GM21737 (cell line): ENCODE measurements at regions not wholly inside any gene's neighbourhood (a gene's known extent, or its start where the extent isn't known, plus 50 kb on each side); places are given as distances from the start of the nearest gene placed in this dataset.
"Not testable (repeated sequence)": the region's sequence is repeated elsewhere in the genome, so short reads cannot be mapped to it uniquely, and the experiment has no call there.

Experiments
- ATAC-seq: cut with Tn5 transposase; IDR thresholded peaks from one replicate; pipeline ENCODE4 v1.9.1; 2021; ENCODE audit warnings: mild to moderate bottlenecking, moderate library complexity; ENCODE audit not compliant: unreplicated experiment

DNA sequence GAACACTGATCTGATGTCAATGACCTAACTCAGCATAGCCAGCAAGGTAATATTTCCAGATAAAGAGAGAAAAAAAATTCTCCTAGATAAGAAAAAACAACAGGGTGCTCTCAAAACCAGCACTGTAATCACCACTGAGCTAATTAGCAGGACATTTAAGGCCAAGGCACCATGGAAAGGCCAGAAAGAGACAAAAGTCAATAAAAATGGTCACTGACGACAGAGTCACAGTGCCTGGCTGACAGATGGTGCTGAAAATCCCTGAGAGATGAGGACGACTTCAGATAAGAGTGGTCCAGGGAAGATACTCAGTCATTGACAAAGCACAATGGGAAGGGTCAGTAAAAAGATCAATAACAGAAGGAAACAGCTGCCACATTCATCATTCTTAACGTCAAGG lies 186.7 kb downstream of the SPATA31A6 start:
- ATAC-seq, result not testable (repeated sequence)

DNA sequence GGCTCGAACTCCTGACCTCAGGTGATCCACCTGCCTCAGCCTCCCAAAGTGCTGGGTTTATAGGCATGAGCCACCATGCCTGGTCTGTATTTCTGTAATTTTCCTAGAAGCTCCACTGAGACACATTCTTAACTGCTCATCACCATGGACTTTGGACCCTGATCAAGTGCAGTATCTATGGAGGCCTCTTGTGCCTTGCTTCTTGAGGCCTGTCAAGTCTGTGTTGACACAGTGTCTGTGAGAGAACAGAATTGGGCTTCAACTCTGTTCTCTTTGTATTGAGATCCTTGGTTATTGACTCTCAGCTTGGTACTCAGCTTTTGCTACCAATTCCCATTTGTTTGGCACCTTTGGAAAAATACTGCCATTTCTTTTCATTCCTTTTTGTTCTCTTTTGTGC lies 188.0 kb downstream of the SPATA31A6 start:
- ATAC-seq, result not testable (repeated sequence)

DNA sequence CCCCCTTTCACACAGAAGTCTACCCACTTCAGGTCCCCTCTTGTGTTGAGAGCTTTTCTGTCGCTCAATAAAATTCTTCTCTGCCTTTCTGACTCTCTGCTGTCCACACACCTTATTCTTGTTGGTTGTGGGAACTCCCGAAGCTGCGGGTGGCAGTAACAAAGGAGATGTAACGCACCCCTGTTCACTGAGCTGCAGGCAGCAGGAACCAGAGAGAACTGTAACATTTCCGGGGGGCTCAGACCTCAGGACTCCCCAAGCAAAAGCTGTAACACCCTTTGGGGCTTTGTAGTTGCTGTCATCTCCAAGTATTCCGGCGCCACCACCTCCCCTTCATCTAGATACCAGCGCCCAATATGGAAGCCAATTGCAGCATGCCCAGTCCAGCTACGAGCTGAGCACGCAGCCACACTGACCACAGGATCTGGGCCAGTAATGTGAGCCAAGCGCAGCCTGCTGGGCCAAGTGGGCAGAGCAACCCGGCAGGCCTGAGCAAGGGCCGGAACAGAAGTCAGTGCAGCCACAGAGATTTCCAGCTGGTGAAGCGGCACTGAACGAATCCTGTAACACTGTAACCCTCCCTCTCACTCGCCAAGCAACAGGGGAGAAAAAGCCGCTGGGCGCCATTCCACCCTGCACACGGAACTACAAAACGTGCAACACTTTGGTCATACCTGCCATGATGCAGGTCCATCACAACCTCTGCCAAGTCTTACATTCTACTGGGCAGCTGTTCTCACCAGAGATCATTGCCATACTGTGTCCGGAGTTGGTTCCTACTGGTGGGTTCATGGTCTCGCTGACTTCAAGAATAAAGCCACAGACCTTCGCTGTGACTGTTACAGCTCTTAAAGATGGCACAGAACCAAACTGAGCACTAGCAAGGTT lies 194.3 kb downstream of the SPATA31A6 start:
- not testable (repeated sequence) for ATAC-seq

DNA sequence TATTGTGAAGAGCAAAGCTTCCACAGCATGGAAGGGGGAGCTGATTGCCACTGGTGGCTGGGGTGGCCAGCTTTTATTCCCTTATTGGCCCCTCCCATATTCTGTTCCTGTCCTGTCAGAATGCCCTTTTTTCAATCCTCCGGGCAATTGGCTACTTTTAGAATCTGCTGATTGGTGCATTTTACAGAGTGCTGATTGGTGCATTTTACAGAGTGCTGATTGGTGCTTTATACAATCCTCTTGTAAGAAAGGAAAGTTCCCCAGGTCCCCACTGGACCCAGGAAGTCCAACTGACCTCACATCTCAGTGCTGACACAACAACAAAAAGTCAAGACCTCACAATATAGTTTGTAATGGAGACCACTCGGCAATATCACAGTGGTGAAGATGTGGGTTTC lies 195.0 kb downstream of the SPATA31A6 start:
- ATAC-seq, result no peak

DNA sequence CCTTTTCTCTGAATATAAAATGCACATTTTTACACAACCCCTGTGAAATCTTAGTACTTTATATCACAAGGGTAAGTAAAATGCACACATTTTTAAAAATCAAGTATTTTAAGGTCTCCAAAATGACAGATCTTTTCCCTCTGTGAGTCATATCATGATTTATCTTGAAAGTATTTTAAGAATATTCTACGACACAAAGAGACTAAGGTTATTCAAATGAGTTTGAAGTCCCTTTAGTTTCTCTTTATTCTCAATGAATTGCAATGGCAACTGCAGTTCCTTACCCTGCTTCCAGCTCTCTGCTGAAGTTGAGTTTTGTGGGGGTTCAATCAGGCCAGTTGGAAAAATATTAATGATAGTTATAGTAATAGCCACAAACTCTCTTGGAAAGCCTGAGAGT lies 196.1 kb downstream of the SPATA31A6 start:
- ATAC-seq, result not testable (repeated sequence)

DNA sequence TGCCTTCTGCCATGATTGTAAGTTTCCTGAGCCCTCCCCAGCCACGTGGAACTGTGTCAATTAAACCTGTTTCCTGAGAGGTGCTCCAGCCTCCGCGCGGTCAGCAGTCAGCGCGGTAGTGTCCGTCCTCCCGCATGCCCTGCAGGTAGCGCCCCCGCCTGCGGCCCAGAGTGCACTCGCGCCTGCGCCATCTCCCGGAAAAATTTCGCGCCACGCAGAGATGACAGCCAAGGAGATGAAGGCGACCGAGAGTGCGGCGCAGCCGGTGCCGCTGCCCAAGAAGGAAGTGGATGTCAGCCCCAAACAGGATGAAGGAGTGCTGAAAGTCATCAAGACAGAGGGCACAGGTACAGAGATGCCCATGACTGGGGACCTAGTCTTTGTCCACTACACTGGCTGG lies 201.1 kb downstream of the SPATA31A6 start:
- ATAC-seq, result not testable (repeated sequence)

DNA sequence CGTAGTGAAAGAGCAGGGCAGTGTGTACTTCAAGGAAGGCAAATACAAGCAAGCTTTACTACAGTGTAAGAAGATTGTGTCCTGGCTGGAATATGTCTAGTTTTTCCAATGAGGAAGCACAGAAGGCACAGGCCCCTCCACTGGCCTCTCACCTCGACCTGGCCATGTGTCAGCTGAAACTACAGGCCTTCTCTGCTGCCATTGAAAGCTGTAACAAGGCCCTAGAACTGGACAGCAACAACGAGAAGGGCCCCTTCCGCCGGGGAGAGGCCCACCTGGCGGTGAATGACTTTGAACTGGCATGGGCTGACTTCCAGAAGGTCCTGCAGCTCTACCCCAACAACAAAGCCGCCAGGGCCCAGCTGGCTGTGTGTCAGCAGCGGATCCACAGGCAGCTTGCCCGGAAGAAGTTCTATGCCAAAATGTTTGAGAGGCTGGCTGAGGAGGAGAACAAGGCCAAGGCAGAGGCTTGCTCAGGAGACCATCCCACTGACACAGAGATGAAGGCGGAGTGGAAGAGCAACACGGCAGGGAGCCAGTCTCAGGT lies 202.2 kb downstream of the SPATA31A6 start:
- ATAC-seq, result not testable (repeated sequence)

DNA sequence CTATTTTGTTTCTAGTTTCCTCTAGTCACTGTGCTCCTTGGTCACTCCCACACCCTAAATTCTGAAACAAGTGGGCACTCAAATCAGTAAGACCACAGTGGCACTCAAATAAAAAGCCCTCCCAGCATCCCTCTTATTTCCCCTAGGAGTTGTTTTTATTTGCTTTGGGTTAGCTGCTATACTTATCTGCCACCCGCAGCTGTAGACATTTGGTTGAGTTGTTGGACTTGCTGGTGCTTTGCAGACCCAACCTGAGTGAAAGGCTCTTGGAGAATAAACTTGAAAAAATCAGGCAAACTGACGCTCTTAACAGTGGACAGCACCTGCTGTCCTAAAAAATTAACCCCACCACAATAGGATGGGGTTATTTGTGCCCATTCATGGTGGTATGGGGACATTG lies 203.0 kb downstream of the SPATA31A6 start:
- ATAC-seq, result no peak

DNA sequence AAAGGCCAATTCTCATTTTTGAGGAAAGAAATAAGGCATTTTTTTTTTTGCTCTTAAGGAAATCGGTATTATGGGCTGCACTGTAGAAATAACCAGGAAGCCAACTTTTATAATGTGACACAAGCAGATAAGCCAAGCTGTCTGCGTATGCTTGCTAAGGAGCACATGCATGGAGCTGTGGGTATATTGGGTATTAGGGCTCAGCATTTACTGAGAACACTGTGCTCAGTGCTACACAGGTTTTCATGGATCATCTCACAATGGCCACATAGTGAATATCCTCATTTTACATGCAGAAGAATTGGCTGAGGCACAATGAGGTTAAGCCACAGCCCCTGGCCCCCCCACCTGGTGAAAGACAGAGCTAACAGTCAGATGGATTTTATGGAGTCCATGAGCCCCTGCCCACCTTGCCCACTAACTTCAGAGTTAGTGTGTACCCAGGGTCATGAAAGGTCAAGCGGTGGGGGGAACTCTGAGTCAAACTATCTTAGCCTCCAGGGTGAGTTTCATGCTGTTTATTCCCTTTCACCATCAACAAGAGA lies 204.8 kb downstream of the SPATA31A6 start:
- ATAC-seq, result no peak

DNA sequence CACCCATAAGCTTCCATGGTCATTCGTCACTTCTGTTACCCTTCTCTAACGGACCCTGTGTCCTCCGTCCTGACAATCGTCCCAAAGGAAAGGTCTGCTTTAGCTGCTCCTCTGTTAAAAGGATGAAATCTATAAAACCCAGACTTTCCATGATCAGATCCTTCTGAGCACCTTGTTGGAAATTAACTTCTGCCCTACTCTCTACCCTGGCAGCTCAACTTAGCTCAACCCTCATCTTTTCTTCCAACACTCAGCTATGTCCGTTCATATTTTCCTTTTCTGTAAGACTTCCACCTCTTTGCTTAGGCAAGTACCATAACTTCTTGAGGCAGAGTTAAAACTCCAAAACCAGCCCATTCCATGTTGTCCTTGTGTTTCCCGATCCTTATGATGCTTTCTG lies 205.4 kb downstream of the SPATA31A6 start:
- no peak for ATAC-seq

DNA sequence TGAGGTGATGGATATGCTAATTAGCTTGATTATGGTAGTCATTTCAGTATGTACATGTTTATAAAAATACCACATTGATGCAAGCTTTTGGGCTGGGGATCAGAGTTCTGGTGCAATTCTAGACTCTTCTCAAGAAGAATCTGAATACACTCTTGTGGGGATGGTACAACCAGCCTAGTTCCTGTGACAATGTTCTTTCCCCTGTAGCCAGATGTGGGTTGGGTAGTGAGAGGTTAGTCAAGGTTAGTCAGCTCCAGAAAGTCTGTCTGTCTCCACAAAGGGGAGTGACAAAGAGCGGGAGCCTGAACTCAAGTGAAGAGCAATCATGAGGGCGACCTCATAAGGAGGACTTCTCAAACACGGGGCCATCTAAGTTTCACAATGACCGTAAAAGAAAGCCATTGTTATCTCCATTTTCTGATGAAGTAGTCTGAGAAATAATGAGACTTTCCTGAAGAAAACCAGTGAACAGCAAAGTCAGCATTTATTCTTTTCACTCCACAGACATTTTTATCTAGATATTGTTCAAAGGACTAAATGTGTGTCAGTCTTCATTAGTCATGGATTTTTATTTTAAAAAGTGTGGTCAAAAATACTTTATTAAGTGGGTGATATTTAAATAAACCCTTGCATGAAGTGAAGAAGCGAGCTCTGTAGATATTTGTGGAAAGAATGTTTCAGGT lies 209.5 kb downstream of the SPATA31A6 start:
- not testable (repeated sequence) for ATAC-seq

DNA sequence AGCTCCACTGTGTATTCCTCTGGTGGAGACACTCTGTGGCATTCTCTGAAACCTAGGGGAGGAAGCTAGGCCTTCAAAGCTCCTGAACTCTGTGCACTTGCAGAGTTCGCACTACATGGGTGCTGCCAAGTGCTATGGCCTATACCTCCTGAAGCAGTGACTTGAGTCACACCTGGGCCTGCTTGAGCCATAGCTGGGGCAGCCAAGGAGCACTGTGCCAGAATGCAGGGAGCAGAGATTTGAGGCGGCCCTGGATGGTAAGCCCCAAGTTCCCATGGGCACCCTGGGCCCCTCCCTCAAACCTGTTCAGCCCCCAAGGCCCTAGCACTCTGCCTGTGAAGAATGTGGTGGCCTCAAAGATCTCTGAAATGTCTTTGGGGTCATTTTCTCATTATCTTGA lies 212.9 kb downstream of the SPATA31A6 start:
- no peak for ATAC-seq

DNA sequence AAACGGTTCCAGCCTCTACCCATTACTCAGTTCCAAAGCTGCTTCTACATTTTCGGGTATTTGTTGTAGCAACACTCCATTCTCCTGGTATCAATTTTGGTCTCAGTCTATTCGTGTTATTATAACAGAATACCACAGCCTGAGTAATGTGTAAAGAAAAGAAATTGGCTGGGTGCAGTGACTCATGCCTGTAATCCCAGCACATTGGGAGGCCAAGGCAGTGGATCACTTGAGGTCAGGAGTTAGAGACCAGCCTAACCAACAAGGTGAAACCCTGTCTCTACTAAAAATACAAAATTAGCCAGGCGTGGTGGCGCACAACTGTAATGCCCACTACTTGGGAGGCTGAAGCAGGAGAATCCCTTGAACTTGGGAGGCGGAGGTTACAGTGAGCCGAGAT lies 213.9 kb downstream of the SPATA31A6 start:
- ATAC-seq, result not testable (repeated sequence)

DNA sequence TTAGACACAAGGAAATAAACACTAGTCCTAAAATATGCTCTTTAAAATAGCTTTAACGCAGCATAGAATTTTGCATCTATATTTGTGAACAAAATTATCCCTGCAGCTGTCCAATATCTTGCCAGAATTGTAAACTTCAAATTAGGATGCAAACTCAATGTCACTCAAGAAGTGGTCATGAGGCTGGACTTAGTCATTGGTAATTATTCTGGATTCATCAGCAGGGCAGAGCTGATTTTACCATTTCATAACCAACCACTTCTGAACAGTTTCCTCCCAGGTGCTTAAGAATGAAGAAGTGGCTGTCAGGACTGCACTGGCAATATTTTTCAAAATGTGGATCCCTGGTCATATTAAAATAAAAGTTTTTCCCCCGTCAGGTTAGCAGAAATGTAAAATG lies 219.5 kb downstream of the SPATA31A6 start:
- ATAC-seq, result not testable (repeated sequence)

DNA sequence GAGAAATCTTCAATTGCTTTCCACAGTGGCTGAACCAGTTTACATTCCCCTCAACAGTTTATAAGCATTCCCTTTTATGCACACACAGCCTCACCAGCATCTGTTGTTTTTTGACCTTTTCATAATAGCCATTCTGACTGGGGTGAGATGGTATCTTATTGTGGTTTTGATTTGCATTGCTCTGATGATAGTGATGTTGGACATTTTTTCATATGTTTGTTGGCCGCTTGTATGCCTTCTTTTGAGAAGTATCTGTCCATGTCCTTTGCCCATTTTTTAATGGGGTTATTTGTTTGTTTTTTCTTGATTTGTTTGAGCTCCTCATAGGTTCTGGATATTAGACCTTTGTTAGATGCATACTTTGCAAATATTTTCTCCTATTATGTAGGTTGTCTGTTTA lies 226.1 kb downstream of the SPATA31A6 start:
- not testable (repeated sequence) for ATAC-seq

DNA sequence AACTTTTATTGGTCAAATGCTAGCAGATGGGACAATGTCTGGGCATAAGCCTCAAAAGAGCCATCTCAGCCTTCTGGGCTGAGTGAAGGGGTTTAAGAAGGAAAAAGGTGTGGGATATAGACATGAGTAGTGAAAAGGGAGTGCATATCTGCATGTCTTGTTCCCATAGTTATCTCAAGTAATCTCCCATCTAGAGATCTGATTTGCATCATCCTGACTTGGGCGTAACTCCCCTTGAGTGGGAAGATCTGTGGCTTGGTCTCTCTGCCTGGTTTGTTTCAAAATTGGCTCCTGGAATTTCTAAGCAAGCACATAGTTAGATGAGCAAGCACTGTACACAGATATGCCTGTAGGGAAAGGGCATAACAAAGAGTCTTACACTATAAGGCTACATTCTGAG lies 228.9 kb downstream of the SPATA31A6 start:
- ATAC-seq, result not testable (repeated sequence)

DNA sequence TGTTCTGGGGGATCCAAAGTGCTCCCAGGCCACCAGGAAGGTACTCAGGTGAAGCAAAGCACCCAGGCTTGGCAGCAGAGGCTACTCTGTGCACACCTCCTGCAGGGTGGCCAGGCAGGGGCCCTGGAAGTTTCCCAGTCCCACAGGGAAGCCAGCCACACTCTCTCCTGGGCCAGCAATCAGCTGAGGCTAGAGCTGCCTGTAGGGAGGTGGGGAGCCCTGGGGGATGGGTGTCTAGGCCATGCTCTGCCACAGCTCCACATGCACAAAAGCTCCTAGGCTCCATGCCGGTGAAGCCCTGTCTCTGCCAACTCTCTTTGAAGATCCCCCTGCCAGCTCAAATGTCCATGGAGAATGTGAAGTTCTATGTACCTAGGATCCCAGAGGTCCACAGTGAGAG lies 231.4 kb downstream of the SPATA31A6 start:
- ATAC-seq, result not testable (repeated sequence)

DNA sequence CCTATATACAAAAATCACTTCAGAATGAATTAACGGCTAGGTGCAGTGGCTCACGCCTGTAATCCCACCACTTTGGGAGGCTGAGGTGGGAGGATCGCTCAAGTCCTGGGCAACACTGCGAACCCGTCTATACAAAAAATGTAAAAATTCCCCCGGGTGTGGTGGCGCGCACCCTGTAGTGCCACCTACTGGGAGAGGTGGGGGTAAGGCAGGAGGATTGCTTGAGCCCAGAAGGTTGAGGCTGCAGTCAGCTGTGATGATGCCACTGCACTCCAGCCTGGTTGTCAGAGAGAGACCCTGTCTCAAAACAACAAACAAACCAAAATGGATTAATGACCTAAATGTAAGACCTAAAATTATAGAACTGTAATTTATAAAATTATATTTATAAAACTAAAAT lies 236.2 kb downstream of the SPATA31A6 start:
- ATAC-seq, result not testable (repeated sequence)

DNA sequence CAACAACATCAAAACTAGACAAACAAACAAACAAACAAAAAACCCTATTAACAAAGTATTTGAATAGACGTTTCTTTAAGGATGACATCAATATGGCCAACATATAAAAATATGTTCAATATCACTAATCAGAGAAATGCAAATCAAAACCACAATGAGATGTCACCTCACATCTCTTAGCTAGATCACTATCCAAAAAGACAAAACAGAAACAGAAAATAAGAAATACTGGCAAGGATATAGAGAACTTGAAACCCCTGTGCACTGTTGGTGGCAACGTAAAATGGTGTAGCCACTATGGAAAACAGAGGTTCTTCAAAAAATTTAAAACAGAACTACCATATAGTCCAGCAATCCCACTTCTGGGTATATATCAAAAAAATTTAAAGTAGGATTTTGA lies 236.9 kb downstream of the SPATA31A6 start:
- ATAC-seq, result peak; percentile 62

DNA sequence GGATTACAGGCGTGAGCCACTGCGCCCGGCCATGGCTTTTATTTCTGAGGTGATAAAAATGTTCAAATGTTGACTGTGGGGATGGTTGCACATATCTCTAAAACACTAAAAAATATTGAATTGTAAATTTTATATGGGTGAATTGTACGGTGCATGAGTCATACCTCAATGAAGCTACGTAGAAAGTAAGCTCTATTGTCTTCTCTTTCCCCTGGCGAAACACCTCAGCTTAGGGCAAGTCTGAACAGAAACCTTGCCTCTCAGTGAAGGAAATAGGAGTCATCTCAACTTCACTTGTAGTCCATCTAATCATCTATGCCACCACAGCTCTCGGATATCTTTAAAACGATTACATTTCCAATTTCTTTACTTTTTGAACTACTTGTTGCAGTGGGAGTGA lies 238.2 kb downstream of the SPATA31A6 start:
- not testable (repeated sequence) for ATAC-seq
